NK-92 treated with Interleukin-12 subunit alpha and Interleukin-12 subunit beta, amount 100 ng/mL, for 24 hours (cell line): ENCODE measurements at regions not wholly inside any gene's neighbourhood (a gene's known extent, or its start where the extent isn't known, plus 50 kb on each side); places are given as distances from the start of the nearest gene placed in this dataset.

Experiments
- DNase-seq: peaks from one replicate; lab custom pipeline; 2025; lab: John Stamatoyannopoulos, UW

GRCh38 chr14:49016381-49016780, 569.8 kb downstream of the RPS29 start:
- no peak for DNase-seq

GRCh38 chr14:49014476-49014875, 571.7 kb downstream of the RPS29 start:
- no peak for DNase-seq

- DNase-seq, result no peak
These were observed 577.8 kb downstream of the RPS29 start for GRCh38 chr14:49008363-49008762.

GRCh38 chr14:48991141-48991540, 595.0 kb downstream of the RPS29 start:
- no peak for DNase-seq

GRCh38 chr14:48983351-48983888, 602.8 kb downstream of the RPS29 start:
- no peak for DNase-seq

GRCh38 chr14:48974994-48975393, 611.2 kb downstream of the RPS29 start:
- DNase-seq, result no peak

GRCh38 chr14:48973151-48973550, 613.0 kb downstream of the RPS29 start:
- no peak for DNase-seq

GRCh38 chr14:48970943-48971342, 615.2 kb downstream of the RPS29 start:
- no peak for DNase-seq

GRCh38 chr14:48967419-48967818, 618.8 kb downstream of the RPS29 start:
- DNase-seq, result no peak

- DNase-seq, result no peak
These were observed 622.9 kb downstream of the RPS29 start for GRCh38 chr14:48963231-48963790.

- DNase-seq, result no peak
These were observed 628.7 kb downstream of the RPS29 start for GRCh38 chr14:48957486-48957885.

- DNase-seq, result no peak
These were observed 630.3 kb downstream of the RPS29 start for GRCh38 chr14:48955857-48956256.

- no peak for DNase-seq
These were observed 631.7 kb downstream of the RPS29 start for GRCh38 chr14:48954446-48954845.

GRCh38 chr14:48944809-48945208, 641.4 kb downstream of the RPS29 start:
- DNase-seq, result no peak

GRCh38 chr14:48943913-48944312, 642.3 kb downstream of the RPS29 start:
- no peak for DNase-seq

- no peak for DNase-seq
These were observed 648.5 kb downstream of the RPS29 start for GRCh38 chr14:48937541-48938195.

GRCh38 chr14:48936849-48937248, 649.3 kb downstream of the RPS29 start:
- no peak for DNase-seq

- no peak for DNase-seq
These were observed 649.8 kb downstream of the RPS29 start for GRCh38 chr14:48936362-48936761.

- no peak for DNase-seq
These were observed 661.0 kb downstream of the RPS29 start for GRCh38 chr14:48925184-48925583.

- no peak for DNase-seq
These were observed 671.3 kb downstream of the RPS29 start for GRCh38 chr14:48914921-48915320.

- no peak for DNase-seq
These were observed 671.8 kb downstream of the RPS29 start for GRCh38 chr14:48914382-48914781.

GRCh38 chr14:48900565-48900964, 685.6 kb downstream of the RPS29 start:
- DNase-seq, result no peak

GRCh38 chr14:48890333-48890732, 695.8 kb downstream of the RPS29 start:
- no peak for DNase-seq

- DNase-seq, result no peak
These were observed 709.3 kb downstream of the RPS29 start for GRCh38 chr14:48876806-48877340.
